SJSA1 (cell line): ENCODE measurements at regions not wholly inside any gene's neighbourhood (a gene's known extent, or its start where the extent isn't known, plus 50 kb on each side); places are given as distances from the start of the nearest gene placed in this dataset.

Source experiments
- DNase-seq, 2 experiments: peaks; one replicate each; pipeline ENCODE4 v3.0.0-alpha.2; 2015 to 2020; ENCODE audit warnings: low spot score in 2 of 2, low read depth in 1 of 2
- H3K27ac ChIP-seq: fragments of 250-450 bp; sonication (Bioruptor Pico); 2 replicates; pipeline ENCODE4 v1.5.1; 2020; ENCODE audit warnings: mild to moderate bottlenecking, moderate library complexity
- H3K27me3 ChIP-seq: fragments of 250-450 bp; sonication (Bioruptor Pico); replicated peaks from 2 replicates; pipeline ENCODE4 v1.5.1; 2020; ENCODE audit warnings: mild to moderate bottlenecking, moderate library complexity
- H3K36me3 ChIP-seq: fragments of 250-450 bp; sonication (Bioruptor Pico); 2 replicates; pipeline ENCODE4 v1.5.1; 2020; ENCODE audit warnings: mild to moderate bottlenecking
- H3K4me1 ChIP-seq: fragments of 250-450 bp; sonication (Bioruptor Pico); replicated peaks from 2 replicates; pipeline ENCODE4 v1.6.1; 2021; ENCODE audit warnings: mild to moderate bottlenecking
- H3K4me3 ChIP-seq: fragments of 250-450 bp; sonication (Bioruptor Pico); 2 replicates; pipeline ENCODE4 v1.5.1; 2020; ENCODE audit warnings: mild to moderate bottlenecking
- H3K9me3 ChIP-seq: fragments of 250-450 bp; sonication (Bioruptor Pico); replicated peaks from 2 replicates; pipeline ENCODE4 v1.5.1; 2020; ENCODE audit warnings: mild to moderate bottlenecking

- no peak overlapping the region for H3K27ac ChIP-seq
- no peak for DNase-seq
- no peaks in the 10 kb centered on the region for H3K4me1 ChIP-seq
- peaks cover 8% of the 10 kb centered on the region; the same call in 1 of the 2 replicates for H3K27me3 ChIP-seq
- no peaks in the 10 kb centered on the region for H3K36me3 ChIP-seq
- H3K4me3 ChIP-seq = no peak overlapping the region
- peaks cover 4% of the 10 kb centered on the region; the same call in 1 of the 2 replicates for H3K9me3 ChIP-seq
Measured at GRCh38 chr17:77728474-77728795, 230.1 kb upstream of the TNRC6C start.

- peaks cover 4% of the 10 kb centered on the region; the same call in 1 of the 2 replicates for H3K9me3 ChIP-seq
- DNase-seq = peak in 1 of 2 experiments; percentile 22
- H3K27me3 ChIP-seq = peaks cover 8% of the 10 kb centered on the region; the same call in 1 of the 2 replicates
- H3K4me3 ChIP-seq = no peak overlapping the region
- no peaks in the 10 kb centered on the region for H3K4me1 ChIP-seq
- no peak overlapping the region for H3K27ac ChIP-seq
- H3K36me3 ChIP-seq = no peaks in the 10 kb centered on the region
Measured at GRCh38 chr17:77728871-77729270, 229.6 kb upstream of the TNRC6C start.

GRCh38 chr17:77729587-77729986 lies 228.9 kb upstream of the TNRC6C start:
- H3K4me3 ChIP-seq = no peak overlapping the region

GRCh38 chr17:77730376-77730775 lies 228.1 kb upstream of the TNRC6C start:
- no peak overlapping the region for H3K4me3 ChIP-seq
- peaks cover 4% of the 10 kb centered on the region; the same call in 1 of the 2 replicates for H3K9me3 ChIP-seq
- no peak for DNase-seq
- peaks cover 8% of the 10 kb centered on the region for H3K27me3 ChIP-seq
- H3K4me1 ChIP-seq = no peaks in the 10 kb centered on the region
- no peak overlapping the region for H3K27ac ChIP-seq
- H3K36me3 ChIP-seq = no peaks in the 10 kb centered on the region

More at GRCh38 chr17:77729587-77729986, 228.9 kb upstream of the TNRC6C start:
- DNase-seq = peak in 1 of 2 experiments; percentile 14
- Histone ChIP-seq H3K4me1 (no peaks in the 10 kb centered on the region), H3K9me3 (peaks cover 4% of the 10 kb centered on the region; the same call in 1 of the 2 replicates), H3K27me3 (peaks cover 8% of the 10 kb centered on the region), H3K36me3 (no peaks in the 10 kb centered on the region), H3K27ac (no peak overlapping the region)

- H3K36me3 ChIP-seq = no peaks in the 10 kb centered on the region
- peaks cover 8% of the 10 kb centered on the region for H3K27me3 ChIP-seq
- DNase-seq = peak in 1 of 2 experiments; percentile 12
- no peak overlapping the region for H3K4me3 ChIP-seq
- H3K9me3 ChIP-seq = peaks cover 4% of the 10 kb centered on the region; the same call in 1 of the 2 replicates
- H3K27ac ChIP-seq = no peak overlapping the region
- no peaks in the 10 kb centered on the region for H3K4me1 ChIP-seq
Measured at GRCh38 chr17:77733576-77734296, 224.8 kb upstream of the TNRC6C start.

- H3K27ac ChIP-seq = no peak overlapping the region
- no peaks in the 10 kb centered on the region for H3K4me1 ChIP-seq
- no peak overlapping the region for H3K4me3 ChIP-seq
- no peaks in the 10 kb centered on the region for H3K36me3 ChIP-seq
- H3K27me3 ChIP-seq = peaks cover 5% of the 10 kb centered on the region
- DNase-seq = peak in 1 of 2 experiments; percentile 66
- peaks cover 4% of the 10 kb centered on the region; the same call in 1 of the 2 replicates for H3K9me3 ChIP-seq
Measured at GRCh38 chr17:77734371-77735080, 224.0 kb upstream of the TNRC6C start.

- H3K4me1 ChIP-seq = no peaks in the 10 kb centered on the region
- H3K9me3 ChIP-seq = peaks cover 4% of the 10 kb centered on the region; the same call in 1 of the 2 replicates
- peak in 1 of 2 experiments; percentile 40 for DNase-seq
- H3K36me3 ChIP-seq = no peaks in the 10 kb centered on the region
- H3K4me3 ChIP-seq = no peak overlapping the region
- no peak overlapping the region for H3K27ac ChIP-seq
- no peaks in the 10 kb centered on the region; the same call in 1 of the 2 replicates for H3K27me3 ChIP-seq
Measured at GRCh38 chr17:77735081-77735565, 223.4 kb upstream of the TNRC6C start.

GRCh38 chr17:77735566-77736198 lies 222.8 kb upstream of the TNRC6C start:
- no peaks in the 10 kb centered on the region for H3K36me3 ChIP-seq
- no peaks in the 10 kb centered on the region; the same call in 1 of the 2 replicates for H3K27me3 ChIP-seq
- no peak overlapping the region for H3K4me3 ChIP-seq
- H3K4me1 ChIP-seq = no peaks in the 10 kb centered on the region
- no peak overlapping the region for H3K27ac ChIP-seq
- H3K9me3 ChIP-seq = peaks cover 4% of the 10 kb centered on the region; the same call in 1 of the 2 replicates
- peak in 1 of 2 experiments; percentile 37 for DNase-seq

GRCh38 chr17:77736199-77736585 lies 222.3 kb upstream of the TNRC6C start:
- no peaks in the 10 kb centered on the region; the same call in 1 of the 2 replicates for H3K27me3 ChIP-seq
- no peak overlapping the region for H3K27ac ChIP-seq
- DNase-seq = peak in 1 of 2 experiments; percentile 30
- peaks cover 8% of the 10 kb centered on the region for H3K9me3 ChIP-seq
- no peaks in the 10 kb centered on the region for H3K36me3 ChIP-seq
- H3K4me1 ChIP-seq = no peaks in the 10 kb centered on the region
- H3K4me3 ChIP-seq = no peak overlapping the region

- H3K27me3 ChIP-seq = no peaks in the 10 kb centered on the region; the same call in 1 of the 2 replicates
- H3K9me3 ChIP-seq = peaks cover 13% of the 10 kb centered on the region
- no peaks in the 10 kb centered on the region for H3K4me1 ChIP-seq
- no peak overlapping the region for H3K27ac ChIP-seq
- DNase-seq = peak in 1 of 2 experiments; percentile 30
- no peak overlapping the region for H3K4me3 ChIP-seq
- H3K36me3 ChIP-seq = no peaks in the 10 kb centered on the region
Measured at GRCh38 chr17:77736721-77737120, 221.8 kb upstream of the TNRC6C start.

GRCh38 chr17:77737442-77738265 lies 220.8 kb upstream of the TNRC6C start:
- Histone ChIP-seq H3K36me3 (no peaks in the 10 kb centered on the region), H3K27ac (no peak overlapping the region), H3K4me1 (no peaks in the 10 kb centered on the region), H3K4me3 (no peak overlapping the region), H3K9me3 (peaks cover 18% of the 10 kb centered on the region), H3K27me3 (no peaks in the 10 kb centered on the region; the same call in 1 of the 2 replicates)
- DNase-seq = peak in 1 of 2 experiments; percentile 38

GRCh38 chr17:77738751-77739531 lies 219.6 kb upstream of the TNRC6C start:
- DNase-seq = peak in 1 of 2 experiments; percentile 29
- H3K4me1 ChIP-seq = no peaks in the 10 kb centered on the region
- no peaks in the 10 kb centered on the region; the same call in none of the 2 replicates for H3K27me3 ChIP-seq
- no peaks in the 10 kb centered on the region for H3K36me3 ChIP-seq
- H3K9me3 ChIP-seq = peaks cover 15% of the 10 kb centered on the region
- H3K27ac ChIP-seq = no peak overlapping the region
- H3K4me3 ChIP-seq = no peak overlapping the region
